ENCODE measurements at regions not wholly inside any gene's neighbourhood (a gene's known extent, or its start where the extent isn't known, plus 50 kb on each side); places are given as distances from the start of the nearest gene placed in this dataset.

DNA sequence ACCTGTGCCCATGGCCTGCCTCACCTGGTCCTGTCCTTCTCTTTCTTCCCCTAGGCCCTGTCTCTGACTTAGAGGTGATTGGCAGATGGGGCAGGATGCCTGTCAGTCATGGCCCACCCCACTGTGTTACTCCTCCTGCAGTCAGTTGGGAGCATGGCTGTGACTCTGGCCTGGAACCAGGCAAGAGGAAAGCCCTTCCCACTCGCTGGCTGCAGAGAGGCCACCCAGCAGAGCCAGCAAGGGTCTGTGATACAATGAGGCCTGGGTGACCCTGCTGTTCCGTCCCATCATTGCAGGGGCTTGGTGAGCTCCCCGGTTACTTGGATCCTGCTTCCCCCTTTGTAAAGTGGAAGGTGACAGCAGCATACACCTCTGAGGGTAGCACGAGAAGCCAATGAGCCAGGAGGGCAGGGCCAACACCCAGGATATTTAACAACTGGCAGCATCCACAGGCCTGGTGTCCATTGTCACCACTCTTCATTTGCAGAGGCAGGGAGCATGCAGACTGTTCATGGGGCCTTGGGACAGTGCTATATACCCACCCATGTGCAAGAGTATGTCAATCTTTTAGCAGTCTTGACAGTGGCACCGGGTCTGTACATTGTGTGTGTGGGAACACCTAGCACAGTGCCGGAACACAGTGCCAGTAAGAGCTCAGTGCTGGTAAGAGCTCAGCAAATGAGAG lies 191.0 kb upstream of the C1orf174 start:
- DNase-seq: no peak

DNA sequence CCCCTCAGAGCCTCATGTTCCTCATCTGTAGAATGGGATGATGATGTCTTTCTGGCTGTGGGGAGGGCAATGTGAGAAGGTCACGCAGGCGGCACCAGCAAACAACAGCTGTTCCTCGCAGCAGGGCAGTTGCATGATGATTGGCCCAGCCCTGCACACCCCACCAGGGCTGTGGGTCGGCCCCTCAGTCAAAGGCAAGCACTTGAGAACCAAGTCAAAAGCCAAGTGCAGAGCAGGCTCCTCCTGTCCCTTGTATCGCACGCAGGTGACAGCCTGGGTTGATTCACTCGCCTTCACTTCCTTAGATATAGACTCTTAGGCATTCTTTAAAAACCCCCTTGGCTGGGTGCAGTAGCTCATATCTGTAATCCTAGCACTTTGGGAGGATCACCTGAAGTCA lies 191.9 kb upstream of the C1orf174 start:
- DNase-seq: no peak

DNA sequence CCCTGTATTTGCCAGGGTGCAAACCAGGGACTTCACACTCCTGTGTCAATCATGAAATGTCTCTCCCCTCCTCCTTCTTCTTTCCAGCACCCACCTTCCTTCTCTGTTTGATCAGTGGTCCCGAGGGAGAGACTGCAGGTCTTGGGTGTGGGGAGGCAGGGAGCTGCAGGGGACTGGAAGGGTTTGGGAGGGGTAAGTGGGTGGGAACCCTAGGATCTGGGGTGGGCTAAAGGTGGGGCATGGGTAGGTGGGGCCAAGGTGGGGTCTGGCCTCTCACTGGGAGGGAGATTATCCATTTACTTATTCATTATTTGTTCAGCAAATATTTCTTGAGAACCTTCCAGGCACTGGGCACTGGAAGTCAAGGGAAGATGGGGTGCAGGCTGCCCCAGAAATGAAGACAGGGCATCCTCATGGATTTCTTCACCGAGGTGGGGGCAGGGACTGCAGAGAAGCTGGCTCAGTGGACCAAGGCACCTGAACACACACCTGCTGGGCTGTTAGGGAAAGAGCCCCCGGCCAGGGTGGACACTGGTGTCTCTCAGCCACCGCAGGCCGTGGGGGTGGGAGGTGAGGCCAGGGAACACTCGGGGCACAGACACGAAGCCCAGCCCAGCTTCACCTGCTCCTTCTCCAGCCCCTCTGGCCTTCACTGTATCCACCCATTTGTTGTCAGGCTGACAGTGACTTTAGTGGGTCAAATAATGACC lies 193.9 kb upstream of the C1orf174 start:
- no peak for DNase-seq

DNA sequence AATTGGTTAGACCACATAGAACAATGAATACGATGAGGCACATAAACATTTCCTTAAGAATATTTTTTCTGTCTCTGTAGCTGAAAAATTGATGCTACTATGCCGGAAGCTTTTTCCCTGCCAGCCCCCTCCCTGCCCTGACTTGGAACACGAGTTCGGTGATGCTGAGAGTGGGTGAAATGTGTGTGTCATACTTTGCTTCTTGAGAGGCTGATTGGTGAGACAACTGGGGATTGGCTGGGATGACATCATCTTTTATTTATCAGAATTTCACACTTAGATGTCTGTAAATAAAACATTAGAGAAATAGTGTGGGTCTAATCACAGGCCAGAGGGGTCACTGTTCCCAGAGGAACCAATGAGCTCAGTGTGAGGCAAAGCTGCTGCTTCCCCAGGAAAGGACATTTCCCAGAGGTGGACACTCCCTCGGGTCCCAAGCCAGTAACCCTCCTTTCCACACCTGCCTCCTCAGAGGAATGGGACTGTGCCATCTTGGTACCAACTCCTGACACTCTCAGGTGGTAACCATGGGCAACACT lies 195.4 kb upstream of the C1orf174 start:
- no peak for DNase-seq

DNA sequence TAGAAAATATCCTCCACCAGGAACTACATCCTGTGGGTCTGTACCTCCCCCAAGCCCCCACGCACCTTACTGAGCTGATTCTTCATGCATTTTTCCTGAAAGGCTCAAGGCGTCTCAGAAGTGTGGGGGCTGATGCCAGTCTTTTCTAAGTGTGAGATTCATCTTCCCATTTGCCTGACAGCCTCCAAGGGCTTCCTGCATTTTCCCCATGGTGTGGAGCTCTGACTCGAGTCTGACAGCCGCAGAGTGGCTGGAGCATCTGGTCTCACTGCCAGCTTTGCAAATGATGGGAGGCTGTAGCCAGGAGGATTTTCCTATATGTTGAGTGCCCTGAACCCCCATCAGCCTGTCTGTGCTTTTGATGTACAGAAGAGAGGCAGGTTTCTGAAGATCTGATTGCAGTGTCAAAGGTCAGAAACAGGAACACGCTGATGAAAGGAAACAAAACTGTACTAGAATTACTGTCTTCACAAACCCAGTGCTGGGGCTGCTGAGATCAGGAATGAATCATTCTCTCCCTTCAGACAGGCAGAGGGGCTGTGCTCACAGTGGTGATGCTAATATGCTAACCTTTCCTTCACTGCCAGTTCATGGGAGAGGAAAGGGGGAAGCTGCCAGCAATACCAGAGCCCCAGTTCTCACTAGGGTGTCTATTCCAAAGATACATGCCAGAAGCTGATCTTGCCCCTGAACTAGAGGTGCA lies 201.5 kb upstream of the C1orf174 start:
- DNase-seq: no peak

DNA sequence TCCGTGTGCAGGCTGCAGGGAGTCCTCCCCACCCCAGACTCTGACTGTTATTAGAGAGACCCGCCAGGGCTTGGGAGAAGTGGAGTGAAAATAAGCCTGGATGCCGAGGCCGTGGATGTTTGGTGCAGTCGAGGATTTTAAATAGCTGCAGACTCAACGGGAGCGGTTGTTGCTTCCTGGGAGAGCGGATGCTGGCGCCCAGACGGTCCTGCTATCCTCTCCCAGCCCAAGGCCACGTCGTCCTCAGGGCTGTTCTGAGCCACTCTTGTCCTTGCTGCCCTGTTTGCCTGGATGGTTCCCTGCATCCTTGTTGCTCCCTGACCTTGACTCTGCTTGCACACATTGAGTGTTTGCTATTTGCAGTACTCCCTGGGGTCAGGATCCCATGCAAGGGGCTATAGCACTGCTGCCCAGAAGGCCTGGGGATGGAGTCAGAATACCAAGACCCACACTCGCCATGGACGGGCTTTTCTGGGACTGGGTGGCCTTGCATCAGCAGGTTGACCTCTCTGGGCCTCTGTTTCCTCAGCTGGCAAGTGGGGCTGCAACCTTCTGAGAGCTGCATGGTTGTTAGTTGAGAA lies 205.3 kb upstream of the C1orf174 start:
- no peak for DNase-seq

DNA sequence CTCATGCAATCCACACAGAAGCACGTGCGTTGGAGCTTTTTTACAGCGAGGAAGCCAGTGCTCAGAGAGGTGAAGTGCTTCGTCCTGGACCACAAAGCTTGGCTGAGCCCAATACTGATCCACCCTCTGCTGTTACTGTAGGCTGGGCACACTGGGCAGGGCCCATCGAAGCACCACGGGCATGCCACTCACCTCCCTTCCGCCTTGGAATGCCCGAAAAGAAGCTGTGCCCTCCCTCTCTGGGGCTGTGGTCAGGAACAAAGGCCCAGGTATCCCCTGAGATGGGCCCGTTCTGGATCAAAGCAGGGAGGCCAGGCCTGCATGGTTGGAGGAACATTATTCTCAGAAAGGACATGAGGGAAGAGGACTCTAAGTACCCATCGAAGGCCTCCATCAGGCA lies 206.7 kb upstream of the C1orf174 start:
- no peak for DNase-seq

DNA sequence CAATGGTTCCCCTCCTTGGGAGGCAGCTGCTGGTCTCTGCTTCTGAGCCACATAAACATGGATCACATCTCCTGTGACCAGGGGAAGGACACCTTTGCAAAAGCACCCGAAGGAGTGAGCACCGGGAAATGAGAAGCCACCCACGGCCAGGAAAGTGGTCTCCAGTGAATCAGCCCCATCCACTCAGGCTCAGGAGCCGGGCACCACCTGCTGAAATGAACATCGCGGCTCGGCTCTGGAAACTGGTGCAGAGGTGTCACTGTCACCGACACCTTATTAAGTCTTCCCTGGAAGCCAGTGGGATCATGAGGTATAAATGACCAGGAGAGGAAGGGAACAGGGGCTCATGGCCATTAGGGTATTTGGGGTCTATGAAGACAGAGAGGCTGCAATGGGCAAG lies 207.2 kb upstream of the C1orf174 start:
- DNase-seq: no peak

DNA sequence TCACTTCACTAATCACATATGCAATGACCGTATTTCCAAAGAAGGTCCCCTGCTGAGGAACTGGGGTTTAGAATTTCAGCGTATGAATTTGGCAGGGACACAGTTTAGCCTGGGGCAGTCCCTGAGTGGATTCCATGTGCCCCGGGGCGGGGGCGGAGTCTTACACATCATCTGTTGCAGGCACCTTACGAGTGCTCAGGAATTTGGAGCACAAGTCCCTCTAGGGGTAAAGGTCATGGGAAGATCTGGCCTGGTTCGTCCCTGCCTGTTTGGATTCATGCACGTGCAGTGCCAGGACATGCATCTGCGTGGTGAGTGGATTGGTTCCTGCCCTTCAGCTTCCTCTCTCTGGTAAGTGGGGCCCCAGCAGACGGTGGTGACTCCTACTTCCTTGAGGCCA lies 208.3 kb upstream of the C1orf174 start:
- DNase-seq: no peak

DNA sequence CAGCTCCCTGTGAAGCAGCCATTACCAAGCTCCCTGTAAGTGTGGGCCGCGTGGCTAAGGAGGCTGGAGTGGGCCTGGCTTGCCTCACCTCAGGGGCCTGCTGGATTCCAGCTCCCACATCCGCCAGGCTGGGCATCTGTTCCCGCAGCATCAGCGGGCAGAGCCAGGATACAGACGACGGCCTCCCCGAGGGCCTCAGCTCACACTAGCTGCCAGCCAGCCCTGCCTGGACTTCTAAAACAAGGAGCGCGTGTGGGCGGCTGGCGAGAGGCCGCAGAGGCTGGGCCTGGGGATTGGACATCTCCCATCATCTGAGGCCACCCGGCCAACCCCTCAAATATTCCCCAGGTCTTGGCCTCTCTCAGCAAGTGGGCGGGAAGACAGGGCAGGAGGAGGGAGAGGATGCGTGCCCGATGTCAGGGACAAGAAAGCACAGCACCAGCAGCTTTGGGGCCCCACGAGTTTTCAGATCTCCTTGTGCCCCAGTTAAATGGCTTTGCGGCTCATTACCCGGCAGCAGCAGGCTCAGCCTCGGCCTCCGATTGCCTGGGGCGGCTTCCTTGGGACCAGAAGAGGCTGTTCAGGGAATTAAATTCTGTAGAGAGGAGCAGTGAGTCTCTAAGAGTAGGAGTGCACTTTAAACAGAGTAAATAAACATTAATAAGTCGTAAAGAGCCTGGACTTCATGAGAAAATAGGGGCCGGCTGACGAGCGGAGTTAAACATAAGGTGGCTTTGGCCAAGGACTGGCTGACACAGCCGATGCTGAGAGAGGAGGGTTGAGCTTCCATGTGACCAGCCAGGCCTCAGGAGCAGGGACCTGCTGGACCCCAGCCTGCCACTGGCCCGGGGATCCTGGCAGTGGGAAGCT lies 208.9 kb upstream of the C1orf174 start:
- peak; percentile 16 for DNase-seq

DNA sequence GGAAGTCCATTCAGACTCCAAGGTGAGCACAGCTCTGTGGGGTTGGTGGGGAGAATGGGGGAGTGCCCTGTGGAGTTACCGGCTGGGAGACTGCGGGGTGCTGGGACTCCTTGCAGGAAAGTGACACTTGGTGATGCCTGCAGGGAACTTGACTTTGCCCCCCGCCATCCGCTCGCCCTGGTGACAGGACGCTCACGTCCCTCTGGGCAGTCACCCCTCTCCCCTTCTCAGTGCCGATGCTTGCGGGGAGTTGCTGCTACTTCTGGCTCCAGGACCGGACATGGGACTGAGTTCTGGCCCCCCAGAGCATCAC lies 209.5 kb upstream of the C1orf174 start:
- DNase-seq: no peak

DNA sequence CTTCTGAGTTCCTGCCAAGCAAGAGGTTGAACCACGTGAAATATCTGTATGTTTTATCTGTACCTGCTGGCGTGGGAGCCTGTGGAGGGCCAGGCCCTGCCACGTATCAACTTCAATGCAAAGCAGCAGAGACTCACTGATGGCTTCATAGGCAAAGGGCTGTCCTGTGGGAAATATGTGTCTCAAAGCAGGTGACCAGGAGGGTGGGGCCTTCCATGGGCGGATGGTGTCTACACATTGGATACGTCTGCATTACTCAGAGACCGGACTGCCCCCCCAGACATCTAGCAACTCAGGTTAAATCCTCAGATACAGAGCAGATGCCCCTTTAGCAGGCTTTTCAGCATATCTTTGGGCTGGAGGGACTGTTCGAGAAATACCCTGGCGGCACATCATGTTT lies 210.8 kb upstream of the C1orf174 start:
- no peak for DNase-seq

DNA sequence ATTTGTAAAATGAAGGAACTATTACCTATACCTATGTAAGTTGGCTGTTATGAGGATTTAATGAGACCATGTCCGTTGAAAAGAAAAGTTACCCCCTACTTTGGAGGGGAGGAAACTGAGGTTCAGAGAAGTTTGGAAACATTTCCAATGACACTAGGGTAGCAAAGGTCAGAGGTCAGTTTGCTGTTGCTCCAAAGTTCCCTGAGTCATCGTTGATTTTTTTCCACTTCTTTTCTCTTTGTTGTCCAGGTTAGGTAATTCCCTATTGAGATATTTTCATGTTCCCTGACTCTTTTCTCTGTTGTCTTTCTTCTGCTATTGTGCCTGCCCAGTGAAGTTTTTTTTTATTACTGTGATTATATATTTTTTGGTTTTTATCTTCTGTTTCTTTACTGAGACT lies 213.8 kb upstream of the C1orf174 start:
- no peak for DNase-seq

DNA sequence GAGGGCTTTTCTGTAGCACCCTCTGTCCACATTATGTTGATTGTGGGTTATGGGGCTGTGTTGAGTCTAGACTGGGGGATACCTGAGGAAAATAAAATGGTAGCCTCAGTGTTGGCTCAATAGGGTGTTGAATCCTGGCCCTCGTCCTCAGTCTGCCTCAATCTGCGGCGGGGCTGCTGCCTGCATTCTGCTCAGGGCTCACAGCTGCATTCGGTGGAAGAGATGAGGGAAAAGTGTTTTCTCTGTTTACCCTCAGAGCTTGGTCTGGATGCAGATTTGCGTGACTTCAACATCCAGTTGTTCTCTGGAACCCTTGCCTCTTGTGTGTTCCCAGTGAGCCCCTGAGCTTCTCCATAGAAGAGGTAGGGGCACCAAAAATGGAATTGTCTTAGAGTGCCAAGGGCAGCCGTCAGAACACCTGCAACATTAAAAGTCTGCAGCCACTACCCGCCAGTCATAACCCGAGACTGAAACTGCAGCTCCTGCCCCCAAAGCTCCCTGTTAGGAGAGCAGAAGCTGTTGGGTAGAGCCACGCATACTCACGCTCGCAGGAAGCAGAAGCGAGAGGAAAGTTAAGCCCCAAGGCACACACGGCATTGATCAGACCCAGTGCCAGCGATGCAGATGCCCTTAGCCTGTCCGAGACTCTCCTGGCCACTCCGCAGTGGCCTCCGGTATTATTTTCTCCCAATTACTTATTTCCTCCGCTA lies 215.3 kb upstream of the C1orf174 start:
- DNase-seq: no peak

DNA sequence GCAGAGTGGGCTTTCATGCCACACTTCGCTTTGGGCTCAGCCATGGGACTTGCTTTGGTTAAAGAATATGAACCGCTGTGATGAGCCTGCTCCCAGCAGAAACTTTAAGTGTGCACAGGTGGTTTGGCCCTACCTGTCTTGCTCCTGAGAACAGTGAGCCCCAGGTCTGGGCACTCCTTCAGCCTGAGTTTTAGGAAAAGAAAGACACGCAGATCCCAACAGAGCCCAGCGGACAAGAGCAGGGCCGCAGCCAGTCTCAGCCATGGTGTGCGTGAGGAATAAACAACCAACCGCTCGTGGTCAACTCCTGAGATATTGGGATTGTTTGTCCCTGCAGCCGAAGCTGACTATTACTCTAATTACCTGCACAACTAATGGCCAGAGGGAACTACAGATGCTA lies 217.1 kb upstream of the C1orf174 start:
- no peak for DNase-seq

DNA sequence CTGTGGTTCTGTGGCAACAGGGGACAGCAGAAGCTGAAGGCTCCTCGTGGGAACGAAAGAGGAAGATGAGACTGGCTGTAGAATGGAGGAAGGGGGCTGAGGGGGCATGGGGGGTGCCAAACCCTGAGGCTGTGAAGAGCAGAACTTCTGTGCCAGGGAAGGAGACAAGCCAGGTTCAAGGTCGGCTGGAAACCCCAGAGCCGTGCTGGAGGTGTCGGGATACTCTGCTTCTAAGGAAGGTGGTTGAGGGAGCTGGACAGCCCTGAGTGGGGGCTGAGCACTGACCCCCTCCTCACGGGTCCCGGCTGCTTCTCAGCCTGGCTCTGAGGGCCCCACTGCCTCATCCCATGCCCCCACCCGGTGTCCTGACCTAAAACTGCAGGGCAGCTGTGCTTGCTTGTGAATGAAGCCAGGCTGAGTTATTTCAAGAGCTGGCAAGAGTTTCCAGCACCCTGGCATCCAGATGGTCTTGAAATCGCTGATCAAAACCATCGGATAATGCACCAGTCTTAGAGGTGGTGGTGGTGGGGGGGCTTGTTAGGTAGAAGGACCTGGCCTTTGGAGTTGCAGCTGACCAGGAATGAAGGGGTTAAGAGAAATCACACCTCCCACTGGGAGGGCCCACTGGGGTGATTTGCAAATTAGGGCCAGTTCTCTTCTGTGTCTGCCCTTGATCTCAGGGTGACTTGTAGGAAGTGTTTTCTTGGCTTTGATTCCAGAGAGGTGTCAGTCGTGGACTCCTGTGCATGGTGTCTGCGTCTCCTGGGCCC lies 218.9 kb upstream of the C1orf174 start:
- DNase-seq: no peak

DNA sequence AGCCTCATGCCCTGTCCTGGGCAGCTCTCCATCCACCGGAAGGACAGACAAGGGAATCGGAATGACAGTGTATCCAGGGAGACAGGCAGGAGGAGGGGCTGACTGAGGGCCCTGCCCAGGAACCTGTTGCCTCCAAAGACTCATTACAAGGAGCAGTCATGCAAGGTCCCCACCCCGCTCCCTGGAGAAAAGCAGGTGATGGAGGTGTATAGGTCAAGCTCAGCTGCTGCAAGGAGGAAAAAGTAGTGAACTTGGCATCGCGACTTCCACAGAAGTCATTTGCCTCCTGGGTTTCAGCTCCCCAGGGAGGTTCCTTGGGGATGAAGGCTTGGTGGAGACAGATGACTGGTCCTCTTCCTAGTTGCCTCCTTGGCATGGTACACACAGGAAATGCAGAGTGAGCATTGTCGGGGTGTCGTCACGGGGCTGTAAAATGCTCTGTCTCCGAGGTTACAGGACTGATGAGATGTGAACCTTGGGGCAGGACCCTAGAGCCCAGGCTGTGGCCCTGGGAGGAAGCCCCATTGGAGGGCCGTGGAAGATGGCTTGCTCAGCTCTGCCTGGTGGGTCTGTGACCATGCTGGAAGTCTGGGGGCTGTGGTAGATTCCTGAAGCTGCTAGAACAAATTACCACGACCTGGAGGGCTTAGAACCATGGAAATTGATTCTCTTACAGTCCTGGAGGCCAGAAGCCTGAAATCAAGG lies 219.6 kb upstream of the C1orf174 start:
- DNase-seq: no peak

DNA sequence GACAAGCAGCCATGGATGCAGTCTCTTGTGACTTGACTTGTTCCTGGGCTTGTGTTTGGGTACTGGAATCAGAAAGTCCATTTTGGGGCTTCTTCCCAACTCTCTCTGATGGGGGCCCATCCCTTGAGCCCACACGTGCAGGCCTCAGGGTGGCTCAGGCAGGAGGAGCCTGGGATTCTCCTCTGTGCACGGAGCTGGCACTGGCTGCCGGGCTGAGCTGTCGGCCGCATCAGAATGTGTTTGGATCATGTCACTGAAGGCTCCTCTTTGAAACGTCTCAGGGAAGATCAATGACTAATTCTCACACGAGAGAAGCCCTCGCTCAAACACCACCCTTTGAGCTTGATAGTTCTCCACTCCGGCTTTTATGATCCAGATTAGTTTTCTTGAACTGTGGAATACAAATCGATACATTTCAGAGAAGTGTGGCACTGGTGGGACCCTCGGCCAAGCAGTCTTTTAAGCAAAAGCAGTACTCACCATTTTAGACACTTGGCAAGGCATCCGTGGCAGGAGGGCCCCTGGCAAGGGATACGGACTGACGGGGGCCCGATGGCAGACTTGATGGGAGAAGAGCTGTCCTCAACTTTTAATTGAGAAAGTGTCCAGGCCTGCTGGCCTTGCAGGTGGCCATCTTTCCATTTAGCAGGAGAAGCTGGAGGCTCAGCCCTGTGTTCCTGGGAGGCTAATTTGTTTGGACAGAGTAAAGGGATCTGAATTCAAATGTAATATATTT lies 220.7 kb upstream of the C1orf174 start:
- DNase-seq: no peak

DNA sequence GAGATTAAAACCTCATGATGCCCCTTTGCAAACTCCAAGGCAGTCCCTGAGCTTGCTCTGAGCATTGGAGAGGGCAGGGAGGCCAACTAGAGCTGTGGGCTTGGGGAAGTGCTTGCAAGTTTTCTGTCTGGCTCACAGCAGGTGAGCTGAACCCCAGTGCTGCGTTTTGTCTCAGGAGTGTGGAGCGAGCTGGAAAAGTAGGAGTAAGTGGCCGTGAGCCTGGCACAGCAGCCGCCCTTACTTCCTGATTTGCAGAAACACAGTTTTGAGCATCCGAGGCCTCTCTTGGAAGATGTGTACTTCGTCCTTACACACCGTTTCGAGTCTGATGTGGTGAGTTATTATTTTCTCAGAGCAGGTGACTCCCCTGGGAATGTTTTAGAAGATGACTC lies 221.2 kb upstream of the C1orf174 start:
- DNase-seq: no peak

Measured in hindlimb muscle (tissue), 1 donor.